Stimulated activated CD8-positive, alpha-beta memory T cell treated with anti-CD3 and anti-CD28 coated beads, Interleukin-2, amount 100 ng/mL, for 48 hours (primary cell): ENCODE measurements at regions not wholly inside any gene's neighbourhood (a gene's known extent, or its start where the extent isn't known, plus 50 kb on each side); places are given as distances from the start of the nearest gene placed in this dataset.
"Not testable (repeated sequence)": the region's sequence is repeated elsewhere in the genome, so short reads cannot be mapped to it uniquely, and the experiment has no call there.

ENCODE experiments used
- DNase-seq, 2 donors: peaks; one replicate each; pipeline ENCODE4 v3.0.0-alpha.2; 2020; ENCODE audit warnings: low read depth in 2 of 2

- DNase-seq, result no peak
Observed at GRCh38 chr4:57875829-57876392, 765.7 kb upstream of the IGFBP7 start.

GRCh38 chr4:57866468-57867171 lies 756.4 kb upstream of the IGFBP7 start:
- DNase-seq, result no peak

GRCh38 chr4:57865264-57865663 lies 755.1 kb upstream of the IGFBP7 start:
- no peak for DNase-seq

- no peak for DNase-seq
Observed at GRCh38 chr4:57854748-57855147, 744.6 kb upstream of the IGFBP7 start.

DNA sequence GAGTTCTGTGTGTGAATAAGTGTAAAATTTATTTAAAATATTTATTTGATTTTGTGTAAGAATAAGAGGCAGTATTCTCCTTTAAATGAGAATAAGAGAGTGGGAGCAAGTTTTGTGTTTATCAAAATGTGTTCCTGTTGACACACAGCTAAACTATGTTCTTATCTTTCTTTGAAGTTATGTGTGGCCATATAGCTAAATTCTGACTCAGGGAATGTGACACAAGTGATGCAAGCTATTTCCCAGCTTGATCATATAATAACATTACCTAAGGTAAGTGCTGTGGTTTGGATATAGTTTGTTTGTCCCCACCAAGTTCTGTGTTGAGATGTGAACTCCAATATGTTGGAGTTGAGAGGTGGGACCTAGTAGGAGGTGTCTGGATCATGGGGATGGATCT lies 740.0 kb upstream of the IGFBP7 start:
- DNase-seq, result no peak

- DNase-seq, result no peak
Observed at GRCh38 chr4:57832083-57832482, 721.9 kb upstream of the IGFBP7 start.

DNA sequence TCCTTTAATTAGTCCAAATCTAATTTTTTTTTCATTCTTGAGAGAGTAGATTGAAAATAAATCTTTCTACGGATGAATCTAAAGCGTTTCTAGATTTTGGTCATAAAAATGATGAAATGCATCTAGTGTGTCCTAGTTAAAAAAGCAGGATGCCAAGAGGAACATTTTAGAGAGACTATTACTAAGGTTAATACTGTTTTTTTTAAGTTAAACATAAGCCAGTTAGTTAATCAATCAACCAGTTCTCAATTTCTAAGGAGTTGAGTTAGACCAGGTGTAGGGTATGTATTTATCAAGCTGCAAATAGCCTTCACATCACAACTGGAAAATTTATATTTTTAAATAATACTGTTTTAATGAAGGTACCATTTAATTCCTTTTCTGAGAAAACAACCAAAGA lies 679.5 kb upstream of the IGFBP7 start:
- DNase-seq, result no peak

DNA sequence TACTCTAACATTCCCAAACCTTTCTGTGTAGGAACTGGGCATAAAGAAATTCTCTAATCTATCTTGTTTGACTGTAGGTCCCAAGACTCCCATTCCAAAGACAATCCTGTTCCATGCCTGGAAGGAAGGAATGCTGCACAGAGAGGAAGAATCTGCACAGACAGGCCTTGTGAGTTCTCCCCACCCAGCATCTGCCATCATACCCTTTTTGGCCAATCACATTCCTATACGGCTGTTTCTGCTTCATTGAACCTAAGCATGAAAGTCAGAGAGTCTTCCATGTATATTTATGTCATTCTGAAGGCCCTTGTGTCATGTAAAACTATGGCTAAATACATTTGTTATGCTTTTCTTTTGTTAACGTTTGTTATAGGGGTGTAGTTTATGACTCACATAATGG lies 667.7 kb upstream of the IGFBP7 start:
- no peak for DNase-seq

- DNase-seq, result no peak
Observed at GRCh38 chr4:57774681-57775080, 664.5 kb upstream of the IGFBP7 start.

DNA sequence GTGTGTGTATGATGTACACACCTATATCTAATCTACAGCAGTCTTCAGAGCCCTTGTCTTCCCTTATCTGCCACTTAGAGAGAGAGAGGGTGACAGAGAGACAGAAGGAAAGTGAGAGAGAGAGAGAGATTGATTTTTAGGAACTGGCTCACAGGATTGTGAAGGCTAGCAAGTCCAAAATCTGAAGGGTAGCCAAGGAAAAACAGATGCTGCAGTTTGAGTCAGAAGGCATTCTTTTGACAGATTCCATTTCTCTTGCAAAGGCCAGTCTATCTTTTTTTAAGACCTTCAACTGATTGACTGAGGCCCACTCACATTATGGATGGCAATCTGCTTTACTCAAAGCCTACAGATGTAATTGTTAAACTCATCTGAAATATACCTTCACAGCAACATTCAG lies 664.0 kb upstream of the IGFBP7 start:
- no peak for DNase-seq

- no peak for DNase-seq
Observed at GRCh38 chr4:57766341-57766740, 656.2 kb upstream of the IGFBP7 start.

- no peak for DNase-seq
Observed at GRCh38 chr4:57764856-57765255, 654.7 kb upstream of the IGFBP7 start.

DNA sequence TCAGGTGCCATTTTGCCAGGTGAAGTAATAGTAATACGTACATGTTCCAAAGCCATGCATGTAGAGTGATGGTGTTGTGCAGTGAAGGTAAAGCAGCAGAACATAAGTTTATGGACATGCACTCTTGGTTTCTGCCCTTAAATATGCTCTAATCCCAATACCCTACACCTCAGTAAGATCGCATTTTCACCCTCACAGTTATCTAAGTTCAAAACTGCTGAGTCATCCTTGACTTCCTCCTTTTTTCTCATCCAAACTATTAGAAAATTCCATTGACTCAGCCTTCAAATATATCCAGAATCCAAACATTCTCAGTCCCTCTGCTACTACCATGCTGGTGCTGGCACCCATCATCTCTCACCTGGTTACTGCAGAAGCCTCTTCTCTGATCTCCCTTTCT lies 652.9 kb upstream of the IGFBP7 start:
- no peak for DNase-seq

GRCh38 chr4:57740625-57741190 lies 630.5 kb upstream of the IGFBP7 start:
- no peak for DNase-seq

- DNase-seq, result no peak
Observed at GRCh38 chr4:57736781-57737180, 626.6 kb upstream of the IGFBP7 start.

DNA sequence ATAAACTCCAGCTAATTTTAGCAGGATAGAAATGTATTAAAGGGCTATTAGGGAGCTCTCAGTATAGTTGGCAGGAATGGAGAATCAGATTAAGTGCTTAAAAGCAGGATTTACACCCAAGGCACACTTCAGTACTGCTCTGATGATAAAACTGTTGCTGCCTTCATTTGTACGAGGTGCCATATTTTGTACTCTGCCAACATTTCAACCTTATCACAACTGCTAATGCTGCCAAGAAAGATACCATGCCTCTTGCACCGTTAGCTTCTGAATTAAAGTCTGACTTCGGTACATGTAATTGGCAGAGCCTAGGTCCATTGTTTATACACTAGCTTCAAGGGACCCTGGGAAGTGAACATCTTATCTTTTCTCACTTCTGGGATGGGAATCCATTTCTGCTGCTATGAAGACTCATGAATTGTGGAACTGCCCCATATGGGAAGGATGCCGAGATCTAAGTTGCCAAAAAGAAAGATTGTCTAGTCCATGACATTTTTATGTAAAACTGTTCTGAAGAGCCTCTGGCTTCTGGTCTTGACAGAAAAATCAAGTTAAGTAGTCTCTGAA lies 624.0 kb upstream of the IGFBP7 start:
- no peak for DNase-seq

DNA sequence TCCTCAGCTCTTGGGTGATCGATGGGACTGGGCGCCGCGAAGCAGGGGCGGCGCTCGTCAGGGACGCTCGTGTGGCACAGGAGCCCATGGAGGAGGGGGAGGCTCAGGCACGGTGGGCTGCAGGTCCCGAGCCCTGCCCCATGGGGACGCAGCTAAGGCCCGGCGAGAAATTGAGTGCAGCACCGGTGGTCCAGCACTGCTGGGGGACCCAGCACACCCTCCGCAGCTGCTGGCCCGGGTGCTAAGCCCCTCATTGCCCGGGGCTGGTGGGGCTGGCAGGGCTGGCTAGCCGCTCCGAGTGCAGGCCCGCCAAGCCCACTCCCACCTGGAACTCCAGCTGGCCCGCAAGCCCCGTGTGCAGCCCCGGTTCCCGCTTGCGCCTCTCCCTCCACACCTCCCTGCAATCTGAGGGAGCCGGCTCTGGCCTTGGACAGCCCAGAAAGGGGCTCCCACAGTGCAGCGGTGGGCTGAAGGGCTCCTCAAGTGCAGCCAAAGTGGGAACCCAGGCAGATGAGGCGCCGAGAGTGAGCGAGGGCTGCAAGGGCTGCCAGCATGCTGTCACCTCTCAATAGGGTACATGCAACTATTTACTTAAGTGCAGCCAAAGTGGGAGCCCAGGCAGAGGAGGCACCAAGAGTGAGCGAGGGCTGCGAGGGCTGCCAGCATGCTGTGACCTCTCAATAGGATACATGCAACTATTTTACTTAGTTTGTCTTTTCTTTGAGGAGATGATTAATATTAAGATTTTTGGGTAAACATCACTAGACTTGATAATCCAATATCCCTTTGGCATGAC lies 619.8 kb upstream of the IGFBP7 start:
- DNase-seq, result not testable (repeated sequence)

GRCh38 chr4:57726154-57726553 lies 616.0 kb upstream of the IGFBP7 start:
- no peak for DNase-seq

- no peak for DNase-seq
Observed at GRCh38 chr4:57719456-57719855, 609.3 kb upstream of the IGFBP7 start.

GRCh38 chr4:57714313-57714712 lies 604.1 kb upstream of the IGFBP7 start:
- DNase-seq, result not testable (repeated sequence)

GRCh38 chr4:57710053-57710452 lies 599.9 kb upstream of the IGFBP7 start:
- no peak for DNase-seq

GRCh38 chr4:57691370-57691769 lies 581.2 kb upstream of the IGFBP7 start:
- no peak for DNase-seq
